ENCODE measurements at regions not wholly inside any gene's neighbourhood (a gene's known extent, or its start where the extent isn't known, plus 50 kb on each side); places are given as distances from the start of the nearest gene placed in this dataset.

GRCh38 chr17:34852614-34853013 lies 108.6 kb downstream of the CCT6B start:
- H3K9me3 ChIP-seq (replicated peaks in 1 of 3), result no peaks in the 10 kb centered on the region
- WGBS, 4 donors, result 84 to 91% (median 87%) methylated on average over 5 of the region's 5 CpGs; no CpG with 5 or more reads in 1 of the 4 donors
- no peak for DNase-seq

GRCh38 chr17:34851961-34852540 lies 109.2 kb downstream of the CCT6B start:
- Histone ChIP-seq H3K4me1 (replicated peaks in 1 of 2) (no peaks in the 10 kb centered on the region), H3K4me3 (no peak overlapping the region), H3K9me3 (replicated peaks in 1 of 3) (no peaks in the 10 kb centered on the region), H3K27ac (no peak overlapping the region), H3K36me3 (replicated peaks in 1 of 2) (no peaks in the 10 kb centered on the region), H3K27me3 (no peaks in the 10 kb centered on the region)
- no peak for TF ChIP-seq POLR2A (IDR thresholded peaks at IDR 0.05)
- TF ChIP-seq, protein P1, sequence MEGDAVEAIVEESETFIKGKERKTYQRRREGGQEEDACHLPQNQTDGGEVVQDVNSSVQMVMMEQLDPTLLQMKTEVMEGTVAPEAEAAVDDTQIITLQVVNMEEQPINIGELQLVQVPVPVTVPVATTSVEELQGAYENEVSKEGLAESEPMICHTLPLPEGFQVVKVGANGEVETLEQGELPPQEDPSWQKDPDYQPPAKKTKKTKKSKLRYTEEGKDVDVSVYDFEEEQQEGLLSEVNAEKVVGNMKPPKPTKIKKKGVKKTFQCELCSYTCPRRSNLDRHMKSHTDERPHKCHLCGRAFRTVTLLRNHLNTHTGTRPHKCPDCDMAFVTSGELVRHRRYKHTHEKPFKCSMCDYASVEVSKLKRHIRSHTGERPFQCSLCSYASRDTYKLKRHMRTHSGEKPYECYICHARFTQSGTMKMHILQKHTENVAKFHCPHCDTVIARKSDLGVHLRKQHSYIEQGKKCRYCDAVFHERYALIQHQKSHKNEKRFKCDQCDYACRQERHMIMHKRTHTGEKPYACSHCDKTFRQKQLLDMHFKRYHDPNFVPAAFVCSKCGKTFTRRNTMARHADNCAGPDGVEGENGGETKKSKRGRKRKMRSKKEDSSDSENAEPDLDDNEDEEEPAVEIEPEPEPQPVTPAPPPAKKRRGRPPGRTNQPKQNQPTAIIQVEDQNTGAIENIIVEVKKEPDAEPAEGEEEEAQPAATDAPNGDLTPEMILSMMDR (IDR thresholded peaks at IDR 0.05), result no peak
- WGBS, 4 donors, result 76 to 86% (median 81%) methylated on average over 9 of the region's 9 CpGs
- DNase-seq, result no peak
- intact Hi-C loops (cut with DNase I), result no loop called here

More at GRCh38 chr17:34852614-34853013, 108.6 kb downstream of the CCT6B start:
- H3K4me1 ChIP-seq (replicated peaks in 1 of 2), result no peaks in the 10 kb centered on the region
- intact Hi-C loops (cut with DNase I), result no loop called here
- no peaks in the 10 kb centered on the region for H3K27me3 ChIP-seq
- H3K4me3 ChIP-seq, result no peak overlapping the region
- H3K27ac ChIP-seq, result no peak overlapping the region
- TF ChIP-seq POLR2A (IDR thresholded peaks at IDR 0.05), result no peak
- TF ChIP-seq, protein P1 (IDR thresholded peaks at IDR 0.05), result no peak
- H3K36me3 ChIP-seq (replicated peaks in 1 of 2), result no peaks in the 10 kb centered on the region

DNA sequence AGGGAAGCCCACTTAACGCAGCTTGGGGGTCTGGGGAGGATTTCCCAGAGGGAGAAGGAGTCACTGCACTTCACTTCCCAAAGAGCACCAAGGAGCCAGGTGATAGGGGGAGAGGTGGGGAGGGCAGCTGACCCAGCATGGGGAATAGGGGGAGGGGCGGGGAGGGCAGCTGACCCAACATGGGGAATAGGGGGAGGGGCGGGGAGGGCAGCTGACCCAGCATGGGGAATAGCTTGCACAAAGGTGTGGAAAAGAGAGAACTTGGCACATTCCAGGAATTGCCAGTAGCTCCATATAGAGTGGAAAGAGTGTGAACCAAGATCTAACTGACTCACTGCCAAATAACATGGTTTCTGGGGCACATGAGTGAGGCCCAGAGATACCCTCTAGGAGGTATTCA lies 110.3 kb downstream of the CCT6B start:
- Histone ChIP-seq H3K36me3 (replicated peaks in 1 of 2) (no peaks in the 10 kb centered on the region), H3K4me1 (replicated peaks in 1 of 2) (no peaks in the 10 kb centered on the region), H3K27me3 (no peaks in the 10 kb centered on the region), H3K9me3 (replicated peaks in 1 of 3) (no peaks in the 10 kb centered on the region), H3K27ac (no peak overlapping the region), H3K4me3 (no peak overlapping the region)
- 68 to 94% (median 84%) methylated on average over 3 of the region's 3 CpGs for WGBS, 4 donors
- DNase-seq, result no peak
- intact Hi-C loops (cut with DNase I), result no loop called here
- TF ChIP-seq, protein P1 (IDR thresholded peaks at IDR 0.05), result no peak
- no peak for TF ChIP-seq POLR2A (IDR thresholded peaks at IDR 0.05)

GRCh38 chr17:34850023-34850422 lies 111.2 kb downstream of the CCT6B start:
- no peaks in the 10 kb centered on the region for H3K4me1 ChIP-seq (replicated peaks in 1 of 2)
- H3K36me3 ChIP-seq (replicated peaks in 1 of 2), result no peaks in the 10 kb centered on the region
- H3K27ac ChIP-seq, result no peak overlapping the region
- no peak for TF ChIP-seq POLR2A (IDR thresholded peaks at IDR 0.05)
- TF ChIP-seq, protein P1 (IDR thresholded peaks at IDR 0.05), result no peak
- 79 to 83% (median 80%) methylated on average over 4 of the region's 4 CpGs for WGBS, 4 donors
- intact Hi-C loops (cut with DNase I), result no loop called here
- H3K9me3 ChIP-seq (replicated peaks in 1 of 3), result no peaks in the 10 kb centered on the region
- no peaks in the 10 kb centered on the region for H3K27me3 ChIP-seq
- DNase-seq, result no peak
- H3K4me3 ChIP-seq, result no peak overlapping the region
